Endodermal cell (in vitro differentiated cells): ENCODE measurements at regions not wholly inside any gene's neighbourhood (a gene's known extent, or its start where the extent isn't known, plus 50 kb on each side); places are given as distances from the start of the nearest gene placed in this dataset.

Source experiments
- DNase-seq: peaks from one replicate; pipeline ENCODE4 v3.0.0-alpha.2; 2017
- H3K27ac ChIP-seq: 2 replicates; pipeline ENCODE4 v1.5.1; 2013; ENCODE audit warnings: mild to moderate bottlenecking, low read depth, low read length, moderate library complexity
- H3K27me3 ChIP-seq: 2 replicates; pipeline ENCODE4 v1.6.1; 2013; ENCODE audit warnings: mild to moderate bottlenecking, low read length, moderate library complexity; ENCODE audit not compliant: insufficient read depth, control insufficient read depth, poor library complexity, severe bottlenecking
- H3K36me3 ChIP-seq: 2 replicates; pipeline ENCODE4 v1.7.0; 2013; ENCODE audit warnings: mild to moderate bottlenecking, low read length, moderate library complexity; ENCODE audit not compliant: control insufficient read depth, insufficient read depth
- H3K4me1 ChIP-seq: one replicate; pipeline ENCODE4 v1.7.0; 2013; ENCODE audit warnings: low read length; ENCODE audit not compliant: control insufficient read depth, insufficient read depth
- H3K4me3 ChIP-seq: 2 replicates; pipeline ENCODE4 v1.5.1; 2013; ENCODE audit warnings: mild to moderate bottlenecking, low read length, moderate library complexity
- H3K9ac ChIP-seq: 2 replicates; pipeline ENCODE4 v1.6.1; 2013; ENCODE audit warnings: mild to moderate bottlenecking, low read length, moderate library complexity; ENCODE audit not compliant: poor library complexity, severe bottlenecking; ENCODE audit errors: extremely low read depth
- H3K9me3 ChIP-seq: 2 replicates; pipeline ENCODE4 v1.6.1; 2013; ENCODE audit warnings: mild to moderate bottlenecking, low read length, moderate library complexity; ENCODE audit not compliant: control insufficient read depth
- H3K27ac Mint-ChIP-seq: 2 replicates; pipeline ENCODE4 v1.8.0; 2020; ENCODE audit warnings: mixed read lengths
- H3K27me3 Mint-ChIP-seq: 2 replicates; pipeline ENCODE4 v1.8.0; 2021; ENCODE audit warnings: mild to moderate bottlenecking, mixed read lengths; ENCODE audit not compliant: insufficient read depth
- H3K36me3 Mint-ChIP-seq: 2 replicates; pipeline ENCODE4 v1.8.0; 2020; ENCODE audit warnings: low read depth, mixed read lengths
- H3K4me1 Mint-ChIP-seq: 2 replicates; pipeline ENCODE4 v1.8.0; 2020; ENCODE audit warnings: mixed read lengths
- H3K4me3 Mint-ChIP-seq: 2 replicates; pipeline ENCODE4 v1.8.0; 2020; ENCODE audit warnings: mild to moderate bottlenecking, moderate library complexity, mixed read lengths
- H3K9me3 Mint-ChIP-seq: 2 replicates; pipeline ENCODE4 v1.8.0; 2020; ENCODE audit warnings: mild to moderate bottlenecking, mixed read lengths
- WGBS, 2 experiments: methylation state at CpG; one replicate each; pipeline versions ENCODE4 v1.1.5 to v1.1.7; 2013; ENCODE audit warnings: missing lambda C conversion rate in 2 of 2, mixed read lengths in 1 of 2; ENCODE audit not compliant: insufficient coverage in 1 of 2, insufficient read length in 1 of 2; 5-methylcytosine and 5-hydroxymethylcytosine counted together
- TF ChIP-seq, protein P1 (sequence below): fragments of 200-600 bp; sonication (generic); conservative IDR thresholded peaks from 2 replicates; pipeline ENCODE4 v1.5.0; 2021; ENCODE audit warnings: antibody characterized with exemption, mild to moderate bottlenecking

GRCh38 chr17:77020973-77021372 lies 119.8 kb upstream of the SEC14L1 start:
- no peak for DNase-seq

GRCh38 chr17:77022766-77023165 lies 118.0 kb upstream of the SEC14L1 start:
- TF ChIP-seq, protein P1, sequence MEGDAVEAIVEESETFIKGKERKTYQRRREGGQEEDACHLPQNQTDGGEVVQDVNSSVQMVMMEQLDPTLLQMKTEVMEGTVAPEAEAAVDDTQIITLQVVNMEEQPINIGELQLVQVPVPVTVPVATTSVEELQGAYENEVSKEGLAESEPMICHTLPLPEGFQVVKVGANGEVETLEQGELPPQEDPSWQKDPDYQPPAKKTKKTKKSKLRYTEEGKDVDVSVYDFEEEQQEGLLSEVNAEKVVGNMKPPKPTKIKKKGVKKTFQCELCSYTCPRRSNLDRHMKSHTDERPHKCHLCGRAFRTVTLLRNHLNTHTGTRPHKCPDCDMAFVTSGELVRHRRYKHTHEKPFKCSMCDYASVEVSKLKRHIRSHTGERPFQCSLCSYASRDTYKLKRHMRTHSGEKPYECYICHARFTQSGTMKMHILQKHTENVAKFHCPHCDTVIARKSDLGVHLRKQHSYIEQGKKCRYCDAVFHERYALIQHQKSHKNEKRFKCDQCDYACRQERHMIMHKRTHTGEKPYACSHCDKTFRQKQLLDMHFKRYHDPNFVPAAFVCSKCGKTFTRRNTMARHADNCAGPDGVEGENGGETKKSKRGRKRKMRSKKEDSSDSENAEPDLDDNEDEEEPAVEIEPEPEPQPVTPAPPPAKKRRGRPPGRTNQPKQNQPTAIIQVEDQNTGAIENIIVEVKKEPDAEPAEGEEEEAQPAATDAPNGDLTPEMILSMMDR, result no peak
- no peaks in the 10 kb centered on the region for H3K36me3 Mint-ChIP-seq
- peaks cover 15% of the 10 kb centered on the region for H3K9me3 Mint-ChIP-seq
- Histone ChIP-seq H3K4me3 (no peak overlapping the region), H3K27me3 (no peaks in the 10 kb centered on the region), H3K27ac (no peak overlapping the region), H3K9me3 (peaks cover 12% of the 10 kb centered on the region), H3K9ac (no peak overlapping the region), H3K36me3 (no peaks in the 10 kb centered on the region), H3K4me1 (no peaks in the 10 kb centered on the region)
- H3K4me3 Mint-ChIP-seq, result no peak overlapping the region
- H3K27me3 Mint-ChIP-seq, result no peaks in the 10 kb centered on the region
- no peak for DNase-seq
- WGBS, 2 experiments, result 80 to 85% methylated on average over 2 of the region's 2 CpGs
- no peaks in the 10 kb centered on the region for H3K4me1 Mint-ChIP-seq
- H3K27ac Mint-ChIP-seq, result no peak overlapping the region

More at GRCh38 chr17:77020973-77021372, 119.8 kb upstream of the SEC14L1 start:
- H3K4me3 Mint-ChIP-seq, result no peak overlapping the region
- Histone ChIP-seq H3K9me3 (no peaks in the 10 kb centered on the region), H3K4me1 (no peaks in the 10 kb centered on the region), H3K27ac (no peak overlapping the region), H3K36me3 (no peaks in the 10 kb centered on the region), H3K27me3 (no peaks in the 10 kb centered on the region), H3K9ac (no peak overlapping the region), H3K4me3 (no peak overlapping the region)
- no peaks in the 10 kb centered on the region for H3K27me3 Mint-ChIP-seq
- H3K27ac Mint-ChIP-seq, result no peak overlapping the region
- no peaks in the 10 kb centered on the region for H3K36me3 Mint-ChIP-seq
- TF ChIP-seq, protein P1, result no peak
- no peaks in the 10 kb centered on the region for H3K4me1 Mint-ChIP-seq
- peaks cover 9% of the 10 kb centered on the region for H3K9me3 Mint-ChIP-seq
- 91% methylated on average over 1 of the region's 1 CpG; no CpG with 5 or more reads in 1 of the 2 experiments for WGBS, 2 experiments

DNA sequence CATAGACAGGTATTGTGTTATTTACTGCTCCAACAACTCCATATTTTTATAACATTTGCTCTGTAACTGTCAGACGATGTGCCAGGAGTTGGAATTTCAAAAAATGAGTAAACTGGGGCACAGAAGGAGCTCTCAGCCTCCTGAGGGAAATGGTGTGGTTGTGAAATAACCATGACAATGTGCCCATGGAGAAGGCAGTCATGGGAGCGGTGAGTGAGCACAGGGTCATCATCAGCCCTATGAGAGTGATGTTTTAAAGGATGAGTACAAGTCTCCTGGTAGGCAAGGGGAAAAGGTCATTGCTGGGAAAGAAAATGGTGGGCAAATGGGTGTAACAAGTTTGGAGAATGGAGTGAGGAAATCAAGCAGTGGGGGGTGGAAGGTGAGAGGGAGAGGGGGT lies 115.0 kb upstream of the SEC14L1 start:
- Histone ChIP-seq H3K27ac (no peak overlapping the region), H3K9me3 (peaks cover 12% of the 10 kb centered on the region), H3K27me3 (no peaks in the 10 kb centered on the region), H3K36me3 (no peaks in the 10 kb centered on the region), H3K4me1 (no peaks in the 10 kb centered on the region), H3K9ac (no peak overlapping the region), H3K4me3 (no peak overlapping the region)
- DNase-seq, result no peak
- Mint-ChIP-seq H3K36me3 (no peaks in the 10 kb centered on the region), H3K4me3 (no peak overlapping the region), H3K27ac (no peak overlapping the region), H3K27me3 (no peaks in the 10 kb centered on the region), H3K9me3 (peaks cover 15% of the 10 kb centered on the region), H3K4me1 (no peaks in the 10 kb centered on the region)
- TF ChIP-seq, protein P1, result no peak
- 76 to 85% methylated on average over 2 of the region's 2 CpGs for WGBS, 2 experiments
